Naive thymus-derived CD8-positive, alpha-beta T cell (primary cell): ENCODE measurements at regions not wholly inside any gene's neighbourhood (a gene's known extent, or its start where the extent isn't known, plus 50 kb on each side); places are given as distances from the start of the nearest gene placed in this dataset.

Experiments used
- ATAC-seq, 2 donors: fragments of 150-1000 bp; cut with Tn5 transposase in 1 of 2; sonication (Bioruptor Pico), chemical (Tn5 transposase) in 1 of 2; 1 replicate in 1 of 2; 2 replicates in 1 of 2; pipeline ENCODE4 v1.10.0; 2021; ENCODE audit warnings: mild to moderate bottlenecking in 2 of 2, moderate library complexity in 2 of 2
- POLR2A ChIA-PET: fragments of 350-600 bp; sonication (Branson Sonifier 250); formaldehyde crosslinking; loops from one replicate; lab custom pipeline; 2021; ENCODE audit warnings: antibody characterized with exemption; lab: Charles Lee
- DNase-seq, 10 donors: peaks; one replicate each; pipeline versions ENCODE4 v3.0.0 to v3.0.0-alpha.2; 2020 to 2022
- H3K27ac Mint-ChIP-seq, 10 donors: one replicate each; pipeline ENCODE4 v1.8.0; 2020 to 2022; ENCODE audit warnings: mild to moderate bottlenecking in 10 of 10, mixed read lengths in 10 of 10, moderate library complexity in 4 of 10, inconsistent platforms in 1 of 10
- H3K27me3 Mint-ChIP-seq, 5 donors: one replicate each; pipeline ENCODE4 v1.8.0; 2021 to 2022; ENCODE audit warnings: mixed read lengths in 5 of 5
- H3K36me3 Mint-ChIP-seq, 3 donors: one replicate each; pipeline ENCODE4 v1.8.0; 2020 to 2022; ENCODE audit warnings: mixed read lengths in 3 of 3, mild to moderate bottlenecking in 2 of 3, inconsistent platforms in 1 of 3
- H3K4me1 Mint-ChIP-seq, 4 donors: one replicate each; pipeline ENCODE4 v1.8.0; 2021 to 2022; ENCODE audit warnings: mixed read lengths in 4 of 4
- H3K4me3 Mint-ChIP-seq, 10 donors: one replicate each; pipeline ENCODE4 v1.8.0; 2020 to 2022; ENCODE audit warnings: mild to moderate bottlenecking in 10 of 10, mixed read lengths in 10 of 10, moderate library complexity in 6 of 10, inconsistent platforms in 1 of 10
- H3K9me3 Mint-ChIP-seq, 9 donors: one replicate each; pipeline ENCODE4 v1.8.0; 2020 to 2022; ENCODE audit warnings: mixed read lengths in 9 of 9, mild to moderate bottlenecking in 3 of 9, inconsistent platforms in 1 of 9, moderate library complexity in 1 of 9

GRCh38 chr6:147735924-147736323 lies 227.4 kb downstream of the SAMD5 start:
- H3K27me3 Mint-ChIP-seq = peaks cover 0 to 10% (median 6%) of the 10 kb centered on the region in 5 donors
- POLR2A ChIA-PET = no interaction called here
- H3K4me1 Mint-ChIP-seq = no peaks in the 10 kb centered on the region
- no peaks in the 10 kb centered on the region for H3K36me3 Mint-ChIP-seq
- no peaks in the 10 kb centered on the region for H3K9me3 Mint-ChIP-seq
- ATAC-seq = no peak
- no peak overlapping the region for H3K4me3 Mint-ChIP-seq
- no peak overlapping the region for H3K27ac Mint-ChIP-seq
- DNase-seq = no peak

GRCh38 chr6:147737115-147737514 lies 228.6 kb downstream of the SAMD5 start:
- no peak overlapping the region for H3K4me3 Mint-ChIP-seq
- no peaks in the 10 kb centered on the region for H3K4me1 Mint-ChIP-seq
- POLR2A ChIA-PET = no interaction called here
- peaks cover 0 to 10% (median 6%) of the 10 kb centered on the region in 5 donors for H3K27me3 Mint-ChIP-seq
- peaks cover 0 to under 1% (median 0%) of the 10 kb centered on the region in 9 donors for H3K9me3 Mint-ChIP-seq
- ATAC-seq (no peak), DNase-seq (no peak)
- H3K27ac Mint-ChIP-seq = no peak overlapping the region
- no peaks in the 10 kb centered on the region for H3K36me3 Mint-ChIP-seq

GRCh38 chr6:147738099-147738498 lies 229.6 kb downstream of the SAMD5 start:
- no peaks in the 10 kb centered on the region for H3K36me3 Mint-ChIP-seq
- DNase-seq (no peak), ATAC-seq (no peak)
- H3K4me1 Mint-ChIP-seq = no peaks in the 10 kb centered on the region
- H3K9me3 Mint-ChIP-seq = peaks cover 0 to 2% (median 0%) of the 10 kb centered on the region in 9 donors
- H3K27me3 Mint-ChIP-seq = peaks cover 0 to 10% (median 6%) of the 10 kb centered on the region in 5 donors
- H3K27ac Mint-ChIP-seq = no peak overlapping the region
- POLR2A ChIA-PET = no interaction called here
- H3K4me3 Mint-ChIP-seq = no peak overlapping the region

GRCh38 chr6:147738516-147739162 lies 230.1 kb downstream of the SAMD5 start:
- Mint-ChIP-seq H3K4me3 (no peak overlapping the region), H3K4me1 (no peaks in the 10 kb centered on the region), H3K36me3 (no peaks in the 10 kb centered on the region), H3K9me3 (peaks cover 0 to 2% (median 0%) of the 10 kb centered on the region in 9 donors), H3K27me3 (peaks cover 0 to 10% (median 6%) of the 10 kb centered on the region in 5 donors), H3K27ac (no peak overlapping the region)
- ATAC-seq (no peak), DNase-seq (no peak)
- POLR2A ChIA-PET = no interaction called here

GRCh38 chr6:147740326-147740725 lies 231.8 kb downstream of the SAMD5 start:
- H3K4me1 Mint-ChIP-seq = no peaks in the 10 kb centered on the region
- no peak overlapping the region for H3K27ac Mint-ChIP-seq
- H3K27me3 Mint-ChIP-seq = peaks cover 0 to 10% (median 6%) of the 10 kb centered on the region in 5 donors
- POLR2A ChIA-PET = no interaction called here
- peaks cover 0 to 2% (median 0%) of the 10 kb centered on the region in 9 donors for H3K9me3 Mint-ChIP-seq
- H3K36me3 Mint-ChIP-seq = no peaks in the 10 kb centered on the region
- DNase-seq (no peak), ATAC-seq (no peak)
- H3K4me3 Mint-ChIP-seq = no peak overlapping the region

- H3K4me1 Mint-ChIP-seq = no peaks in the 10 kb centered on the region
- H3K9me3 Mint-ChIP-seq = peaks cover 0 to 2% (median 0%) of the 10 kb centered on the region in 9 donors
- H3K27ac Mint-ChIP-seq = no peak overlapping the region
- no peak overlapping the region for H3K4me3 Mint-ChIP-seq
- POLR2A ChIA-PET = no interaction called here
- no peak for ATAC-seq
- peaks cover 0 to 10% (median 6%) of the 10 kb centered on the region in 5 donors for H3K27me3 Mint-ChIP-seq
- no peaks in the 10 kb centered on the region for H3K36me3 Mint-ChIP-seq
- no peak for DNase-seq
Measured at GRCh38 chr6:147740916-147741315, 232.4 kb downstream of the SAMD5 start.

- Mint-ChIP-seq H3K27ac (no peak overlapping the region), H3K4me1 (no peaks in the 10 kb centered on the region), H3K9me3 (peaks cover 0 to 2% (median 0%) of the 10 kb centered on the region in 9 donors), H3K4me3 (no peak overlapping the region), H3K27me3 (peaks cover 0 to 10% (median 6%) of the 10 kb centered on the region in 5 donors), H3K36me3 (no peaks in the 10 kb centered on the region)
- no peak for DNase-seq
- no peak for ATAC-seq
- POLR2A ChIA-PET = no interaction called here
Measured at GRCh38 chr6:147741389-147741788, 232.9 kb downstream of the SAMD5 start.

- ATAC-seq = no peak
- POLR2A ChIA-PET = no interaction called here
- Mint-ChIP-seq H3K36me3 (no peaks in the 10 kb centered on the region), H3K4me1 (no peaks in the 10 kb centered on the region), H3K4me3 (no peak overlapping the region), H3K27me3 (peaks cover 0 to 10% (median 6%) of the 10 kb centered on the region in 5 donors), H3K27ac (no peak overlapping the region), H3K9me3 (peaks cover 0 to 2% (median 0%) of the 10 kb centered on the region in 9 donors)
- DNase-seq = no peak
Measured at GRCh38 chr6:147742440-147742839, 233.9 kb downstream of the SAMD5 start.

GRCh38 chr6:147744012-147744411 lies 235.5 kb downstream of the SAMD5 start:
- POLR2A ChIA-PET = no interaction called here
- peaks cover 0 to 2% (median 0%) of the 10 kb centered on the region in 9 donors for H3K9me3 Mint-ChIP-seq
- H3K27ac Mint-ChIP-seq = no peak overlapping the region
- H3K36me3 Mint-ChIP-seq = no peaks in the 10 kb centered on the region
- no peaks in the 10 kb centered on the region for H3K4me1 Mint-ChIP-seq
- peaks cover 0 to 5% (median 0%) of the 10 kb centered on the region in 5 donors for H3K27me3 Mint-ChIP-seq
- ATAC-seq (no peak), DNase-seq (no peak)
- no peak overlapping the region for H3K4me3 Mint-ChIP-seq

- Mint-ChIP-seq H3K4me3 (no peak overlapping the region), H3K36me3 (no peaks in the 10 kb centered on the region), H3K27me3 (peaks cover 0 to 7% (median 0%) of the 10 kb centered on the region in 5 donors), H3K4me1 (no peaks in the 10 kb centered on the region), H3K27ac (no peak overlapping the region), H3K9me3 (peaks cover 0 to 9% (median 0%) of the 10 kb centered on the region in 9 donors)
- DNase-seq (no peak), ATAC-seq (no peak)
- POLR2A ChIA-PET = no interaction called here
Measured at GRCh38 chr6:147749331-147749730, 240.8 kb downstream of the SAMD5 start.

- Mint-ChIP-seq H3K27me3 (peaks cover 0 to 7% (median 0%) of the 10 kb centered on the region in 5 donors), H3K4me3 (no peak overlapping the region), H3K27ac (no peak overlapping the region), H3K4me1 (no peaks in the 10 kb centered on the region), H3K9me3 (peaks cover 0 to 19% (median 6%) of the 10 kb centered on the region in 9 donors), H3K36me3 (peaks cover 0 to 4% (median 0%) of the 10 kb centered on the region in 3 donors)
- POLR2A ChIA-PET = no interaction called here
- no peak for DNase-seq
- ATAC-seq = no peak
Measured at GRCh38 chr6:147750413-147750812, 241.9 kb downstream of the SAMD5 start.

- POLR2A ChIA-PET = no interaction called here
- Mint-ChIP-seq H3K4me3 (no peak overlapping the region), H3K9me3 (peaks cover 0 to 21% (median 7%) of the 10 kb centered on the region in 9 donors), H3K27ac (no peak overlapping the region), H3K36me3 (peaks cover 0 to 5% (median 0%) of the 10 kb centered on the region in 3 donors), H3K4me1 (no peaks in the 10 kb centered on the region), H3K27me3 (peaks cover 0 to 7% (median 0%) of the 10 kb centered on the region in 5 donors)
- ATAC-seq (no peak), DNase-seq (no peak)
Measured at GRCh38 chr6:147751232-147751631, 242.7 kb downstream of the SAMD5 start.

GRCh38 chr6:147752689-147753403 lies 244.4 kb downstream of the SAMD5 start:
- DNase-seq (no peak), ATAC-seq (no peak)
- Mint-ChIP-seq H3K9me3 (peaks cover 0 to 21% (median 7%) of the 10 kb centered on the region in 9 donors), H3K27me3 (peaks cover 0 to 7% (median 0%) of the 10 kb centered on the region in 5 donors), H3K36me3 (peaks cover 0 to 5% (median 0%) of the 10 kb centered on the region in 3 donors), H3K27ac (no peak overlapping the region), H3K4me3 (no peak overlapping the region), H3K4me1 (no peaks in the 10 kb centered on the region)
- POLR2A ChIA-PET = no interaction called here
